A172 (cell line): ENCODE measurements at regions not wholly inside any gene's neighbourhood (a gene's known extent, or its start where the extent isn't known, plus 50 kb on each side); places are given as distances from the start of the nearest gene placed in this dataset.

Source experiments
- DNase-seq: peaks from one replicate; pipeline ENCODE4 v3.0.0-alpha.2; 2015; ENCODE audit warnings: low spot score

- no peak for DNase-seq
These were observed 77.9 kb upstream of the SLC7A11 start for GRCh38 chr4:138320030-138320429.

- no peak for DNase-seq
These were observed 75.1 kb upstream of the SLC7A11 start for GRCh38 chr4:138317175-138317748.

- DNase-seq, result no peak
These were observed 70.4 kb upstream of the SLC7A11 start for GRCh38 chr4:138312536-138312911.

- no peak for DNase-seq
These were observed 69.8 kb upstream of the SLC7A11 start for GRCh38 chr4:138311771-138312535.

GRCh38 chr4:138310991-138311390, 68.8 kb upstream of the SLC7A11 start:
- peak; percentile 18 for DNase-seq

- no peak for DNase-seq
These were observed 68.3 kb upstream of the SLC7A11 start for GRCh38 chr4:138310498-138310897.

GRCh38 chr4:138308356-138308755, 66.2 kb upstream of the SLC7A11 start:
- peak; percentile 35 for DNase-seq

GRCh38 chr4:138307319-138307718, 65.2 kb upstream of the SLC7A11 start:
- DNase-seq, result no peak

- no peak for DNase-seq
These were observed 62.9 kb upstream of the SLC7A11 start for GRCh38 chr4:138305050-138305449.

GRCh38 chr4:138301536-138301935, 59.4 kb upstream of the SLC7A11 start:
- no peak for DNase-seq

GRCh38 chr4:138300616-138301015, 58.5 kb upstream of the SLC7A11 start:
- no peak for DNase-seq

- DNase-seq, result no peak
These were observed 57.7 kb upstream of the SLC7A11 start for GRCh38 chr4:138299881-138300280.

GRCh38 chr4:138298866-138299265, 56.7 kb upstream of the SLC7A11 start:
- DNase-seq, result no peak

GRCh38 chr4:138298431-138298830, 56.3 kb upstream of the SLC7A11 start:
- no peak for DNase-seq

GRCh38 chr4:138297743-138298405, 55.7 kb upstream of the SLC7A11 start:
- no peak for DNase-seq

- DNase-seq, result no peak
These were observed 50.2 kb upstream of the SLC7A11 start for GRCh38 chr4:138292321-138292720.
